PC-3 (cell line): ENCODE measurements at regions not wholly inside any gene's neighbourhood (a gene's known extent, or its start where the extent isn't known, plus 50 kb on each side); places are given as distances from the start of the nearest gene placed in this dataset.

Experiments used
- EZH2 ChIP-seq: fragments of 300-600 bp; sonication (generic); IDR thresholded peaks from one replicate; pipeline ENCODE4 v1.6.1; 2017; ENCODE audit warnings: antibody characterized with exemption, mild to moderate bottlenecking, low read length; ENCODE audit not compliant: unreplicated experiment
- TF ChIP-seq, protein P1 (sequence below): fragments of 300-600 bp; sonication (generic); conservative IDR thresholded peaks from 2 replicates; pipeline ENCODE4 v1.5.1; 2017; ENCODE audit warnings: antibody characterized with exemption, low read depth, mild to moderate bottlenecking, low read length

DNA sequence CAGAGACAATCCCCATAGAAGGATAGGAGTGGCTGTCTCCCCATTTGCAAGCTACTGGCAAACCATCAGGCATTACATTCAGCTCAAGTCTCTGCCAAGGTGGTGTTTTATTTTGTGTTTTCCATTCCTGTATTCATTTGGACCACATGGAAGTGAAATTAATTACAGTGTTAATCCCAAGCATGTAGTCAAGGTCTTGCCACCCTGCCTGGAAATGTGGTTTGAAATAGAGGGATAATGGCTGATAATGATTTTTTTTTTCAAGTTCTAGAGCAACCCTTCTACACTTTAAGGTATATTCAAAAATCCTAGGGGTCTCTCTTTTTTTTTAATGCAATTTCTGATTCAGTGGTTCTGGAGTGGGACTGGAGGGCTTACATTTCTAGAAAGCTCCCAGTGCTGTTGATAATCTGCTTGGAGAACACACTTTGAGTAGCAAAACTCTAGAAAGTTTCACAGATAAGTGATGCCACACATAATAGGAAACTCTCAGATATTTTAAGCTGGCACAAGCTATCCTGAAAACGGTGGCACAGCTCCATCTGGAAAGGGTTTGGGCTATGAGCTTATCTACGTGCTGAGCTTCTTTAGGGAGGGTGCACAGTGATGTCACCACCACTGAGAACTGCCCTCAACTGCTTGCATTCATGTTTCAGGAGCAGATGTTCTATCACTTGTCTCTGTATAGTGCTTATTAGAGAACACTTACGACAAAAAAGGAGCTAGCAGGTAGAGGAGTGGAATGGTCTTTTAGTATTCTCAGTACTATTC, 140.1 kb upstream of the IL12A start:
- TF ChIP-seq, protein P1, sequence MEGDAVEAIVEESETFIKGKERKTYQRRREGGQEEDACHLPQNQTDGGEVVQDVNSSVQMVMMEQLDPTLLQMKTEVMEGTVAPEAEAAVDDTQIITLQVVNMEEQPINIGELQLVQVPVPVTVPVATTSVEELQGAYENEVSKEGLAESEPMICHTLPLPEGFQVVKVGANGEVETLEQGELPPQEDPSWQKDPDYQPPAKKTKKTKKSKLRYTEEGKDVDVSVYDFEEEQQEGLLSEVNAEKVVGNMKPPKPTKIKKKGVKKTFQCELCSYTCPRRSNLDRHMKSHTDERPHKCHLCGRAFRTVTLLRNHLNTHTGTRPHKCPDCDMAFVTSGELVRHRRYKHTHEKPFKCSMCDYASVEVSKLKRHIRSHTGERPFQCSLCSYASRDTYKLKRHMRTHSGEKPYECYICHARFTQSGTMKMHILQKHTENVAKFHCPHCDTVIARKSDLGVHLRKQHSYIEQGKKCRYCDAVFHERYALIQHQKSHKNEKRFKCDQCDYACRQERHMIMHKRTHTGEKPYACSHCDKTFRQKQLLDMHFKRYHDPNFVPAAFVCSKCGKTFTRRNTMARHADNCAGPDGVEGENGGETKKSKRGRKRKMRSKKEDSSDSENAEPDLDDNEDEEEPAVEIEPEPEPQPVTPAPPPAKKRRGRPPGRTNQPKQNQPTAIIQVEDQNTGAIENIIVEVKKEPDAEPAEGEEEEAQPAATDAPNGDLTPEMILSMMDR = no peak
- no peak for TF ChIP-seq EZH2
